NT2/D1 (cell line): ENCODE measurements at regions not wholly inside any gene's neighbourhood (a gene's known extent, or its start where the extent isn't known, plus 50 kb on each side); places are given as distances from the start of the nearest gene placed in this dataset.

ENCODE experiments used
- DNase-seq: peaks from one replicate; pipeline ENCODE4 v3.0.0-alpha.2; 2011; ENCODE audit warnings: low read depth, low spot score
- H3K27me3 ChIP-seq: 2 replicates; pipeline ENCODE4 v1.6.0; 2011; ENCODE audit warnings: mild to moderate bottlenecking; ENCODE audit not compliant: insufficient read length, insufficient read depth
- H3K36me3 ChIP-seq: 2 replicates; pipeline ENCODE4 v1.6.1; 2011; ENCODE audit warnings: mild to moderate bottlenecking, low read length, mixed read lengths; ENCODE audit not compliant: insufficient read depth, insufficient read length
- H3K4me1 ChIP-seq: 2 replicates; pipeline ENCODE4 v1.5.1; 2011; ENCODE audit not compliant: insufficient read depth, insufficient read length
- H3K4me3 ChIP-seq: 2 replicates; pipeline ENCODE4 v1.5.1; 2011; ENCODE audit warnings: low read depth; ENCODE audit not compliant: insufficient read length
- H3K9ac ChIP-seq: 2 replicates; pipeline ENCODE4 v1.6.0; 2011; ENCODE audit warnings: low read depth; ENCODE audit not compliant: insufficient read length
- H3K9me3 ChIP-seq: 2 replicates; pipeline ENCODE4 v1.5.1; 2011; ENCODE audit warnings: mild to moderate bottlenecking, low read length; ENCODE audit not compliant: insufficient read depth
- SUZ12 ChIP-seq: IDR thresholded peaks from 2 replicates; pipeline ENCODE4 v1.6.1; 2011; ENCODE audit not compliant: insufficient read length, insufficient read depth; ENCODE audit errors: extremely low read depth
- YY1 ChIP-seq: IDR thresholded peaks from 2 replicates; pipeline ENCODE4 v1.6.1; 2011; ENCODE audit not compliant: insufficient read length, insufficient read depth
- ZNF274 ChIP-seq: IDR thresholded peaks from 2 replicates; pipeline ENCODE4 v1.6.1; 2011; ENCODE audit warnings: mild to moderate bottlenecking, low read depth, low read length

DNA sequence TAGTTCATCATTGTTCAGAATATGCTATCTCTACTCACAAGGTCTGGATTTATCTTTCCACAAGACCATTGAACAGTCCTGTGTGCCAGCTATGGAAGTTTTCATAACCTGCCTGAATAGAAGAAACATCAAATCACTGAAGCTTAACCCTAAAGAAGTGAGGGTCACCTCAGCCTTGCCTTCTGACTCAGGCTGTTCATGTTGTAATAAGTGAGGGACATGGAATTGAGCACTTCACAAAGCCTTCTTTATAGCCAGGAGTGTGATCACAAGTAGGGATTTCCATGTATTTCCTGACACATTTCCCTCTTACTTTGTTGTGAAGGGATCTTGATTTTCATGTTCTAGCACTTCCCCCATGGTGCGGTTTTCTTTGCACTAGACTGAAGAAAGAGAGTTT lies 577.5 kb upstream of the WWC1 start:
- no peak overlapping the region for H3K9ac ChIP-seq
- no peak for TF ChIP-seq YY1
- TF ChIP-seq SUZ12 = no peak
- no peak for TF ChIP-seq ZNF274
- no peak overlapping the region for H3K4me3 ChIP-seq
- H3K9me3 ChIP-seq = no peaks in the 10 kb centered on the region
- DNase-seq = no peak
- no peaks in the 10 kb centered on the region for H3K36me3 ChIP-seq
- no peaks in the 10 kb centered on the region for H3K4me1 ChIP-seq
- no peaks in the 10 kb centered on the region for H3K27me3 ChIP-seq

DNA sequence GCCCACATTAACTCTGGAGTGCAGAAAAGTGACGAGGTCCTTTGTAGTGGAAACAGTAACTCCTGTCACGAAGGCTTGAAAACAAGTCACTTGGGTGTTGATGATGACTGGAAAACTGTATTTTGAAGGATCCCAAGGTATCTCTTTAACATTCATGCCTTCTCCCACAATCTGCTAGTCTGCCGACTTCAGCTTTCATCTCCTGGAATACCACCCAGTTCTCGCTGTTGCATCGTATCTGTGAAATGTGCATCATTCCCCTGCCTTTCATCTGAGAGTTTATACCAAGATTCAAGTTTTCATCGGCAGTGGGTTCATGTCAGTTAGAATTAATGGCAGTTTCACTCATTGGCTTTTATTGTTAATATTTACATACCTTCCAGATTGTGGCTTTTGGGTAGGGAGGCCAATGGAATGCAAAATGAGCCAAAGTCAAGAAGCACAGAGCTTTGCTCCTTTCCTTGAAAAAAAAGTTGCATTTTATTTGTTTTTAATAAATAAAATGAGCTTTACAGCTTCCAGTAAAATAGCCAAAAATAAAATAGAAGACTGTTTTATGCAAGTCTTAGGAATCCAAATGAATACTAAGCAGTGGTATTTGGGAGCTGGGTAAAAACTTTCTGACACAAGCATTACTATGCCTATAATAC lies 575.2 kb upstream of the WWC1 start:
- H3K9ac ChIP-seq = no peak overlapping the region
- no peaks in the 10 kb centered on the region for H3K27me3 ChIP-seq
- no peak for TF ChIP-seq YY1
- TF ChIP-seq SUZ12 = no peak
- no peak for TF ChIP-seq ZNF274
- H3K4me1 ChIP-seq = no peaks in the 10 kb centered on the region
- H3K9me3 ChIP-seq = no peaks in the 10 kb centered on the region
- DNase-seq = no peak
- no peaks in the 10 kb centered on the region for H3K36me3 ChIP-seq
- no peak overlapping the region for H3K4me3 ChIP-seq

DNA sequence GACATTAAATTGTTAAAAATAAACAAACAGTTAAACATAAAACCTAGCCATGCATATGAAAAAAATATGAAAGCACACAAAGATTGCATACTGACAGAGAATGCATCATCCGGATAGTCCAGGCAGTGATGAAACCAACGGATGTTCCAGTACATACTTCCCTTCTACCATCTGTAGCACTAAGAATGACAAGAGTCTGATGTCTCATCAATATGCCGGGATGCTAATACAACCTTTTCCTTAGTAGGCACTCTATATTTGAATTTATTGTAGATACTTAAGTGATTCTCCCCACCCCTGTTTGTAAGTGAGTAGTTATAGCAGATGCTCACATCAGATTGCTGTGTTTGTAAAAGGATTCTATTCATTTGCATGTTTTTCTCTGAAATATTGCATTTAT lies 571.2 kb upstream of the WWC1 start:
- no peaks in the 10 kb centered on the region for H3K36me3 ChIP-seq
- no peaks in the 10 kb centered on the region for H3K9me3 ChIP-seq
- H3K4me3 ChIP-seq = no peak overlapping the region
- no peaks in the 10 kb centered on the region for H3K27me3 ChIP-seq
- H3K4me1 ChIP-seq = no peaks in the 10 kb centered on the region
- no peak for DNase-seq
- no peak for TF ChIP-seq YY1
- no peak for TF ChIP-seq SUZ12
- TF ChIP-seq ZNF274 = no peak
- H3K9ac ChIP-seq = no peak overlapping the region

DNA sequence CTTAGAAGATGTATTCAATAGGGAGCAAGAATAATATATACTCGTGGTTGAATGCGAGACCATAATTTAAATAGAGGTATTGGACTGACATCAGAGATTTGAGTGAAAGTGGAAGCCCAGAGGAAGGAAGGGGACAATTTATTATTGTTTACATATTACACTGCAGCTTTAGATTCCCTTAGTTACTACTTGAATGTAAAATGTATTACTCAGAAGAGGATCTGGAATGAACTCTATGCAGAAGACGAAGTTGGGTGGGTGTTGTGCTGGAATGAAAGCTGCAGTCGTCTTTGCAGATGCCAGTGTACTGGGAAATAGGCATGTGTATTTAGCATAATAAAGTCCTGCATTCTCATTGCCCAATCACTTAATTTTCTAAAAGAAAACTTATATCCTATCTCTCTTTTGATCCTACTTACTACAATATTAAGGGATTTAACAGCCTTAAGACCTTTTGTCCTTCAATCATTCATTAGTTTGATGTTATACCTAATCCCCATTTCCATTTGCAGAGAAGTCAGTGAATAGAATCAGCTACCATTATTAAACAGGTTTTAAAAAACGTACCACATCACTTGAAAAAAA lies 570.7 kb upstream of the WWC1 start:
- Histone ChIP-seq H3K4me3 (no peak overlapping the region), H3K27me3 (no peaks in the 10 kb centered on the region), H3K9me3 (no peaks in the 10 kb centered on the region), H3K4me1 (no peaks in the 10 kb centered on the region), H3K9ac (no peak overlapping the region), H3K36me3 (no peaks in the 10 kb centered on the region)
- TF ChIP-seq YY1 (no peak), SUZ12 (no peak), ZNF274 (no peak)
- no peak for DNase-seq

DNA sequence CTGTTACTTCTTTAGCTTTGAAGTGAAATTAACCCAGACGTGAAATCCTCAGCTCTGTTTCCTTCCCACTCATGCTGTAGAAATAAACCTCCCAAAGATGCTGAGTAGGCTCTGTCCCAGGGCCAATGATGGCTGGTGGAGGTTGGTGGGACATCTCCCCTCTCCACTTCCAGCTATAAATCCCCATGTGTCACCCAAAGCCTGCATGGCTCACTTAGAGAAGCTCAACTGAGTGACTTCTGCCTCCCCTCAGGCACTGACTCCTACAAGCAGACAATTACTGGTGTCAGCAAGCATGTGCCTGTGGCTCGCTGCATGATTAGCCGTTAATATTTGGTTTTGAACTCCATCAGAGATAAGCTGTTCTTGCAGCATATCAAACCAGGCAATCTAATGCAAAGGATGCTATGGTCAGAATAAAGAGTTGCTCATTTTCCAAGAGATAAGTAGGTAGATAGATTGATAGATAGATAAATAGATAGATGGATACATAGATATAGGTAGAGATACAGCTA lies 569.5 kb upstream of the WWC1 start:
- no peak for DNase-seq
- Histone ChIP-seq H3K27me3 (no peaks in the 10 kb centered on the region), H3K9me3 (no peaks in the 10 kb centered on the region), H3K4me3 (no peak overlapping the region), H3K36me3 (no peaks in the 10 kb centered on the region), H3K4me1 (no peaks in the 10 kb centered on the region), H3K9ac (no peak overlapping the region)
- TF ChIP-seq YY1 = no peak
- TF ChIP-seq SUZ12 = no peak
- TF ChIP-seq ZNF274 = no peak

DNA sequence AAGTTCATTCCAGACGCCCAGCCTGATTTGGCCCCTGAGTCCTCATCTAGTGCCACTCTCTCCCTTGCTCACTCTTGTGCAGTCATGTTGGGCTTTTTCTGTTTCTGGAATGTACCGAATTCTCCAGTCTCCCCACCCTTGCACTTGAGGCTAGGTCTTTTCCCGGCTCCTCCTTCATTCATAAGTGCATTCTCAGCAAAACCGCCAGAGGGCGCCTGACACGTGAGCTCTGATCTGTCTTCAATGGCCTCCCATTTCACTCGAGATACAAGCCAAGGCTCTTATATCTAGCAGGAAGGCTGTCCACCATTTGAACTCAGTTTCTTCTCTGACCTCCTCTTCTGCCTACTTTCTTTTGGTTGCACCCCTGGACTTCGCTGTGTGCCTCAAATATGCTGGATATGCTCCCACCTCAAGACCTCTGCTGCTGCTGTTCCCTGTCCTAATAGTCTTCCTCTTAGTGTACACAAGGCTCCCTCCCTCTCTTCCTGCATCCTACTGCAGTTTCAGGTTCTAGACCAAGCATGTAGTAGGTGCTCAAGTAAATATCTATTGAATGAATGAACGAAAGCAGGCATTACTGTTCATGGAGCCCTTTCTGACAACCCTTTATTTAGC lies 568.1 kb upstream of the WWC1 start:
- no peaks in the 10 kb centered on the region for H3K4me1 ChIP-seq
- H3K9ac ChIP-seq = no peak overlapping the region
- H3K27me3 ChIP-seq = no peaks in the 10 kb centered on the region
- TF ChIP-seq SUZ12 = no peak
- no peak for TF ChIP-seq YY1
- TF ChIP-seq ZNF274 = no peak
- H3K36me3 ChIP-seq = no peaks in the 10 kb centered on the region
- DNase-seq = peak; percentile 74
- no peak overlapping the region for H3K4me3 ChIP-seq
- no peaks in the 10 kb centered on the region for H3K9me3 ChIP-seq

DNA sequence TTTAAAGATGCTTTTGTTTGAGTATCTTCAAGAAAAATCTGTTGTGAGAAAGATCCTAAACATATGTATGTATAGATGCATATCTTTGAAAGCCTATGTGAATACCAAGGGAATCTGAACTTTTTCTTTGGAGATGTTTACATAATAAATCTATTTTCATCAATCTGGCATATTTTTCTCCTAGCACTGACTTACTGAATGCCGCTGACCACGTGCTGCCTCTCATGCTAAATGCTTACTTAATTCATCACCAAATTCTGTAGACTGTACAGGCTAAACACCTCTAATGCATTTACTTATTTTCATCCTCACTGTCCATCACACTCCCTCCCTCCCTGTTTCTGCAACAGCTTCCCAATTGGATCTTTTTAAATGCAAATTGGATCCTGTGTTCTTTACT lies 566.2 kb upstream of the WWC1 start:
- TF ChIP-seq ZNF274 (no peak), YY1 (no peak)
- DNase-seq = no peak
- Histone ChIP-seq H3K4me3 (no peak overlapping the region), H3K36me3 (no peaks in the 10 kb centered on the region), H3K9me3 (no peaks in the 10 kb centered on the region), H3K27me3 (no peaks in the 10 kb centered on the region), H3K9ac (no peak overlapping the region), H3K4me1 (no peaks in the 10 kb centered on the region)

DNA sequence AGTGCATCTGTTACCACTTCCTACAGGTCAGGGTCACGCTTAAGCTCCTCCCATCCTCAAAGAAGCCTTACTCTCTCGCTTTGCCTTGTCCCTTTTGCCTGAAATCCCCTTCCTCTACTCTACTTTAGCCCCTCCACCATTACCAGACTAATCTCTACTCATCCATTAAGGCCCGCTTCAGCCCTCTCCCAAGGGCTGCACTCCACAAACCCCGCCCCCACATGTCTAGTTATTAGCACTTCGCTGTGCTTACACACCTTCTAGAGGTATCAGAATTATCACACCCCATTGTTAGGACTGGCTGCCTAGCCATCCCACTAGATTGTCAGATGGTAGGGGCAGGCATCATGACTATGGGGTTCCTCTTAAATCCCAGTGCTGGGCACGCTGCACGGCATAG lies 565.7 kb upstream of the WWC1 start:
- DNase-seq = no peak

More for the DNA sequence above, 565.7 kb upstream of the WWC1 start:
- no peak overlapping the region for H3K4me3 ChIP-seq
- H3K9me3 ChIP-seq = no peaks in the 10 kb centered on the region
- no peak overlapping the region for H3K9ac ChIP-seq
- H3K36me3 ChIP-seq = no peaks in the 10 kb centered on the region
- H3K4me1 ChIP-seq = no peaks in the 10 kb centered on the region
- TF ChIP-seq SUZ12 (no peak), YY1 (no peak), ZNF274 (no peak)
- H3K27me3 ChIP-seq = no peaks in the 10 kb centered on the region
